ENCODE measurements at regions not wholly inside any gene's neighbourhood (a gene's known extent, or its start where the extent isn't known, plus 50 kb on each side); places are given as distances from the start of the nearest gene placed in this dataset.

DNA sequence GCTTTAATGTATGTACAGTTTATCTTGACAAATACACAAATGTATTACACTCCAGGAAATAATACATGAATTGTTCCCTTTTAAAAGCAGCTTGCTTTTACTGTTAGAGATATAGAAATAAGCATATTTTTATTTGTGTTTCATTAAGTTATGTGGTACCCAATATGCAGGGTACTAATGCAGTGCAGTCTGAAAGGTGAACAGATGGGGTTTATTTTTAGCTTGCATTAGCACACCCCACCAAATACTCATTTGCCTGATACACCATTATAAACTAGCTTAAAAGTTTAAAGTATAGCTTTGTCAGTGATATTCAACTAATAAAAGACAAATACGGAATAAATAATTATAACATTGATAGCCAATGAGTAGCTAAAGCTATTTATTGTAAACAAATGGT is 394.7 kb upstream of the ZNF804A start:
- intact Hi-C loops (cut with DNase I), result no loop called here
- no peak for DNase-seq (ENCODE audit: low spot score)

GRCh38 chr2:184205048-184205596 is 393.2 kb upstream of the ZNF804A start:
- no peak for DNase-seq (ENCODE audit: low spot score)
- intact Hi-C loops (cut with DNase I), result no loop called here

- intact Hi-C loops (cut with DNase I), result no loop called here
Measured at GRCh38 chr2:184206045-184206444, 392.3 kb upstream of the ZNF804A start.

GRCh38 chr2:184210329-184210728 is 388.0 kb upstream of the ZNF804A start:
- intact Hi-C loops (cut with DNase I), result no loop called here
- DNase-seq (ENCODE audit: low spot score), result no peak

More at GRCh38 chr2:184206045-184206444, 392.3 kb upstream of the ZNF804A start:
- DNase-seq (ENCODE audit: low spot score), result no peak

- DNase-seq (ENCODE audit: low spot score), result no peak
- intact Hi-C loops (cut with DNase I), result no loop called here
Measured at GRCh38 chr2:184215745-184216144, 382.6 kb upstream of the ZNF804A start.

- DNase-seq (ENCODE audit: low spot score), result no peak
- intact Hi-C loops (cut with DNase I), result no loop called here
Measured at GRCh38 chr2:184256611-184257010, 341.7 kb upstream of the ZNF804A start.

GRCh38 chr2:184261331-184261730 is 337.0 kb upstream of the ZNF804A start:
- DNase-seq (ENCODE audit: low spot score), result no peak
- intact Hi-C loops (cut with DNase I), result no loop called here

GRCh38 chr2:184261818-184262217 is 336.5 kb upstream of the ZNF804A start:
- intact Hi-C loops (cut with DNase I), result no loop called here

GRCh38 chr2:184268900-184269477 is 329.3 kb upstream of the ZNF804A start:
- DNase-seq (ENCODE audit: low spot score), result no peak
- intact Hi-C loops (cut with DNase I), result no loop called here

More at GRCh38 chr2:184261818-184262217, 336.5 kb upstream of the ZNF804A start:
- no peak for DNase-seq (ENCODE audit: low spot score)

DNA sequence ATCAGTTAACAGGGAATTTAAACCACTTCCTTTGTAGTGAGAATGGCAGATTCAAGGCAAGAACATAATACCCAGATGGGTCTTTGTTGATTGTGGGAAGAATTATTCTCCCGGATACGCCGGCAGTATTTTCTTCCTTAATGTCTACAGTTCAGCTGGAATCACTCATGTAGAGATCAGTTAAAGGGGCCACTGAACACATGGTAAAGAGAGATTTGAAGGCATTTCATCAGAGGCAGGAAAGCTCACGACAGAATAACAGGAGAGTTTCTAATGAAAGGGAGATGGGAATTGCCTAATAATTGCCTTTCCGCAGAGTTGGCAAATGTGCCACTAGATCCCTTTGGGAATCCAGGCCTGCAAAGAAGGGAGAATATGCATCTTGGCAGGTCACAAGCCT is 327.7 kb upstream of the ZNF804A start:
- DNase-seq (ENCODE audit: low spot score), result no peak
- intact Hi-C loops (cut with DNase I), result no loop called here

DNA sequence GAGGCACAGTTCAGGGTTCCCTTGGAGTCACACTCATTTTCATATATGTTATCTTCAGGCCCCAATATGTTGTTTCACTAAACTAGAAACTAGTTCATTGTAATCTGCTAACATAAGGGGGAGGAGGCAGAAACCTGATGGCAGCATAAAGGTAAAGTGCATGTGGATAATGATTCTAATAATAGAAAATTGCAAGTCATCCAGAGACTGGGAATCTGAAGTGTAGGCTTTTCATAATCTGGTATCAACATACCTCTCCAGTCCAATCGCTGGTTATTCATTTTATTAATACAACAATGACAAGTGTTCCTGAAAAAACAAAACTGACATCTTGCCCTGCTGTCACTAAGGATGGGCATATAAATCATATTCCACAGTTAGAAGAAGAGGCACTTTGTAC is 326.3 kb upstream of the ZNF804A start:
- no peak for DNase-seq (ENCODE audit: low spot score)
- intact Hi-C loops (cut with DNase I), result no loop called here

DNA sequence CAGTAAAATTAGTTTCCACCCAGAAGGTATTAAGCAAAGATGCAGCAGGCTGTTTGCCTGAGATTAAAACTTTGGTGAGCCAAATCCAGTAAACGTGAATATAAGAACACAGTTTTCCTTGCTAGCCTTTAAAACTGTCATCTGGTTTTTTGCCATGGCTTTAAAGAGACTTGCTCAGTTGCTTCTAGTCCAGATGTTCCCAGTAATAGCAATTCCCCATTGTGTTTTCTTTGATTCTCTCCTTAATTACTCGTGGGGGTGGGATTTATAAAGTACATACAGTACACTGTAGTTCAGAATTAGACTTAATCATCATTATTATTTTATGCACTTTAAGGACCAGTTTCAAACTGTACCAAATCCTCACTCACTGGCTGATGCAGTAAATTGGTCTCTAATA is 303.5 kb upstream of the ZNF804A start:
- DNase-seq (ENCODE audit: low spot score), result no peak
- intact Hi-C loops (cut with DNase I), result no loop called here

- DNase-seq (ENCODE audit: low spot score), result no peak
- intact Hi-C loops (cut with DNase I), result no loop called here
Measured at GRCh38 chr2:184297085-184297484, 301.2 kb upstream of the ZNF804A start.

DNA sequence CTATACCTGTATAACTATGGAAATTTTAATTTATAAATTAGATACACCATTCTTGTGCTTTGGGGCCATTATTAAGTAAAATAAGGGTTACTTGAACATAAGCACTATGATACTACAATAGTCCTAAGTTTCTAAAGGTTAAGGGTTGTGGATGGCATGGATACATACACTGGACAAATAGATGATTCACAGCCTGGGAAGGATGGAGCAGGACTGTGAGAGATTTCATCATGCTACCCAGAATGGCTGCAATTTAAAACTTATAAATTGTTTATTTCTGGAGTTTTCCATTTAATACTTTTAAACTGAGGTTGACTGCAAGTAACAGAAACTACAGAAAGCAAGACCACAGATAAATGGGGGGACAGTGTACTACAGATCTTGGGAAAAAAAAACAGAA is 295.8 kb upstream of the ZNF804A start:
- DNase-seq (ENCODE audit: low spot score), result no peak
- intact Hi-C loops (cut with DNase I), result no loop called here

GRCh38 chr2:184304006-184304405 is 294.3 kb upstream of the ZNF804A start:
- DNase-seq (ENCODE audit: low spot score), result no peak
- intact Hi-C loops (cut with DNase I), result no loop called here

DNA sequence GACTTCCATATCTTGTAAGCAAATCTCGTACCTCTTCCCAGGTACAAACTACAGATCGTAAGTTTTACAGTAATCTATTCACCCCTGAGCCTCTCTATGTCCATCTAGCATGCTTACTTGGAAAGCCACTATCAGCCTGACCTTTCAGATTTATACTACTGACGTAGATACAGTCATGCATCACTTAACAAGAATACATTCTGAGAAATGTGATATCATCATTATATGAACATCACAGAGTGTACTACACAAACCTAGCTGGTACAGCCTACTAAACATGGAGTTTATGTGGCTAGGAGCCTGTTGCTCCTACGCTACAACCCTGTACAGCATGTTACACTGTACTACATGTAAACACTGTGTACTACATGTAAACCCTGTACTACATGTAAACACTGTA is 293.2 kb upstream of the ZNF804A start:
- intact Hi-C loops (cut with DNase I), result no loop called here
- no peak for DNase-seq (ENCODE audit: low spot score)

DNA sequence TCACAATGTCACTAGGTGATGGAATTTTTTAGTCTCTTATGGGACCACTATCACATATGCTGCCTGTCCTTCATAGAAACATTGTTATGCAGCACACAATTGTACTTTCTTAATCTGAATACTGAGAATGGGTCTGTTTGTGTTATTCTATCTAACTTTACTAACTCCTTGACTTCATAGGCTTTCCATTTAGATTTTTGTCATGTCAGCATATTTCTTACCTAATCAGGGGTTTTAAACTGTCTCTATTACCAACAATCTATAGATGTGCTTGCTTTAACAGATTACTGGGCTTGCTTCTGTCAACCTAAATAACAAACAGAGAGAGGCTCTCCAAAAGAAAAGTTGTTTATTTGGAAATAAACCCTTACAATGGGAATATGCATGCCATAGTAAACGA is 289.6 kb upstream of the ZNF804A start:
- no peak for DNase-seq (ENCODE audit: low spot score)
- intact Hi-C loops (cut with DNase I), result no loop called here

GRCh38 chr2:184312970-184313369 is 285.4 kb upstream of the ZNF804A start:
- DNase-seq (ENCODE audit: low spot score), result no peak
- intact Hi-C loops (cut with DNase I), result no loop called here

DNA sequence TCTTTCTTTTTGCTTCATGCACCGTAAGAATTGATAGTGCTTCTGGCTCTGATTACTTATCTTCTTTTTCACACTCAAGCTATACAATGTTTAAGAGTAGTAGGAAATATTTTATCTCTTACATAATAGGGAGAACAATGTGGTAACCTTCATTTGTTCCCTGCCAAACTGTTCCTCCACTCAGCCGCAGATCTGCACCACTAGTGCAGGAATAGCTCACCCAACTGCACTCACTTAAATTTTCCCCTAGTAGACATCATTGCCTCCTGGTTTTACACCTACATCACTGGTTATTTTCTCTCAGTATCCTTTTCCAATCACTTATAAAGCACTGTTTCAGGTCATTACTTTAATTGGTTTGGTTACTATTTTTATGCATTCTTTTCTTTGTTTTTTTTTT is 283.5 kb upstream of the ZNF804A start:
- intact Hi-C loops (cut with DNase I), result no loop called here
- DNase-seq (ENCODE audit: low spot score), result no peak

DNA sequence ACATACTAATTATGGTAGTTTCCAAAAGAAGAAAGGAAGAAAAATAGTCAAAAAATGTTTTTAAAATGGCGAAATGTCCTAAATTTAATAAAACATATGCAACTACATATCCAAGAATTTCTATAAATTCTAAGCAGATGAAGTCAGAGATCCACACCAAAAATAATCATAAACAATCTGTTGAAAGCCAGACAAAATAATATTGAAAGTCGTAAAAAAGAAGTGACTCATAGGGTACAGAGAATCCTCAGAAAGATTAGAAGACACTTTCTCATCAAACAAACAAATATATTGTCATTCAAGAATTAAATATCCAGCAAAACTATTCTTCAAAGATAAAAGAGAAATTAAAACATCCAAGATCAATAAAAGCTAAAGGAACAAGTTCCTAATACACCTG is 281.4 kb upstream of the ZNF804A start:
- DNase-seq (ENCODE audit: low spot score), result no peak
- intact Hi-C loops (cut with DNase I), result no loop called here

- intact Hi-C loops (cut with DNase I), result no loop called here
- no peak for DNase-seq (ENCODE audit: low spot score)
Measured at GRCh38 chr2:184322615-184323014, 275.7 kb upstream of the ZNF804A start.

GRCh38 chr2:184326066-184326465 is 272.3 kb upstream of the ZNF804A start:
- intact Hi-C loops (cut with DNase I), result no loop called here
- no peak for DNase-seq (ENCODE audit: low spot score)

Data from cardiac septum (tissue), 1 donor.